ENCODE measurements at regions not wholly inside any gene's neighbourhood (a gene's known extent, or its start where the extent isn't known, plus 50 kb on each side); places are given as distances from the start of the nearest gene placed in this dataset.

- peaks cover 6% of the 10 kb centered on the region for H3K9me3 Mint-ChIP-seq (ENCODE audit: unreplicated experiment)
- intact Hi-C loops (cut with micrococcal nuclease; ENCODE audit: unreplicated experiment): no loop called here
- no TSS peak for BruUV-seq (replicated peaks)
- no peaks in the 10 kb centered on the region; the same call in 1 of the 2 replicates for H3K27me3 ChIP-seq (replicated peaks; ENCODE audit: control insufficient read depth, insufficient read depth, low read length)
- no peaks in the 10 kb centered on the region for H3K36me3 ChIP-seq (ENCODE audit: control insufficient read depth, insufficient read depth, low read length)
- no peaks in the 10 kb centered on the region for H3K36me3 Mint-ChIP-seq (ENCODE audit: insufficient read depth, unreplicated experiment)
- H3K9me3 ChIP-seq: no peaks in the 10 kb centered on the region
- DNase-seq: no peak
- H3K27me3 Mint-ChIP-seq (ENCODE audit: insufficient read depth, unreplicated experiment): peaks cover 4% of the 10 kb centered on the region
- TF ChIP-seq CTCF (IDR thresholded peaks at IDR 0.05; ENCODE audit: insufficient read depth in 1 of 2, low read depth in 1 of 2, low read length in 1 of 2, severe bottlenecking in 1 of 2, unreplicated experiment in 1 of 2): no peak
- ChIA-PET CTCF (no interaction called here), POLR2A (no interaction called here)
- H3K27ac Mint-ChIP-seq (ENCODE audit: unreplicated experiment): no peak overlapping the region
- no peak overlapping the region for H3K4me3 ChIP-seq (ENCODE audit: low read depth, low read length)
- H3K4me1 Mint-ChIP-seq (ENCODE audit: low read depth, unreplicated experiment): no peaks in the 10 kb centered on the region
- H3K4me3 Mint-ChIP-seq (ENCODE audit: unreplicated experiment): no peak overlapping the region
- H3K4me1 ChIP-seq: no peaks in the 10 kb centered on the region
Measured at GRCh38 chr20:55158446-55158845, 683.1 kb downstream of the DOK5 start.

DNA sequence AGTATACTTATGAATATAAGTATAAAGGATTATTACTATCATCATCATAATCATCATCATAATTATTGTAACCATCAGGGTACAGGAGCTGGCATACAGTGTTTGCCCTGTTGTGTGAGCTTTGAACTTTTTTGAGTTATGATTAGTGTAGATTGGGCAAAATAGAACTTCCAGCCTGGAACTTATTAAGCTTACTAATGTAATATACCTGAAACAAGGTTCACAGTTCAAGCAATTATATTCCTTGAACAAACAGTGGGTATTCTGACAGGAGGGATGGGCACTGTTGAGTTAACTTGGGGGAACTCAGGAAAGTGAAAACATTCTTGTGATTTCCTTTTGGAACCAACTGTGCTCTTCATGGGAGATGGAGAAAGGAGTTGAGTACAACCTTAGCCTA, 680.0 kb downstream of the DOK5 start:
- BruUV-seq (replicated peaks): no TSS peak
- no peak for DNase-seq
- no peak overlapping the region for H3K4me3 Mint-ChIP-seq (ENCODE audit: unreplicated experiment)
- H3K36me3 ChIP-seq (ENCODE audit: control insufficient read depth, insufficient read depth, low read length): no peaks in the 10 kb centered on the region
- no peak overlapping the region for H3K4me3 ChIP-seq (ENCODE audit: low read depth, low read length)
- peaks cover 4% of the 10 kb centered on the region for H3K27me3 Mint-ChIP-seq (ENCODE audit: insufficient read depth, unreplicated experiment)
- peaks cover 6% of the 10 kb centered on the region for H3K9me3 Mint-ChIP-seq (ENCODE audit: unreplicated experiment)
- H3K4me1 Mint-ChIP-seq (ENCODE audit: low read depth, unreplicated experiment): no peaks in the 10 kb centered on the region
- ChIA-PET CTCF (no interaction called here), POLR2A (no interaction called here)
- no peak overlapping the region for H3K27ac Mint-ChIP-seq (ENCODE audit: unreplicated experiment)
- no peaks in the 10 kb centered on the region for H3K9me3 ChIP-seq
- H3K36me3 Mint-ChIP-seq (ENCODE audit: insufficient read depth, unreplicated experiment): no peaks in the 10 kb centered on the region
- intact Hi-C loops (cut with micrococcal nuclease; ENCODE audit: unreplicated experiment): no loop called here
- no peaks in the 10 kb centered on the region; the same call in 1 of the 2 replicates for H3K27me3 ChIP-seq (replicated peaks; ENCODE audit: control insufficient read depth, insufficient read depth, low read length)
- no peak for TF ChIP-seq CTCF (IDR thresholded peaks at IDR 0.05; ENCODE audit: insufficient read depth in 1 of 2, low read depth in 1 of 2, low read length in 1 of 2, severe bottlenecking in 1 of 2, unreplicated experiment in 1 of 2)
- H3K4me1 ChIP-seq: no peaks in the 10 kb centered on the region

- Mint-ChIP-seq H3K36me3 (ENCODE audit: insufficient read depth, unreplicated experiment) (no peaks in the 10 kb centered on the region), H3K27ac (ENCODE audit: unreplicated experiment) (no peak overlapping the region), H3K27me3 (ENCODE audit: insufficient read depth, unreplicated experiment) (peaks cover 3% of the 10 kb centered on the region), H3K4me1 (ENCODE audit: low read depth, unreplicated experiment) (no peaks in the 10 kb centered on the region), H3K4me3 (ENCODE audit: unreplicated experiment) (no peak overlapping the region), H3K9me3 (ENCODE audit: unreplicated experiment) (peaks cover 6% of the 10 kb centered on the region)
- DNase-seq: no peak
- BruUV-seq (replicated peaks): no TSS peak
- ChIA-PET POLR2A (no interaction called here), CTCF (no interaction called here)
- no peaks in the 10 kb centered on the region for H3K4me1 ChIP-seq
- TF ChIP-seq CTCF (IDR thresholded peaks at IDR 0.05; ENCODE audit: insufficient read depth in 1 of 2, low read depth in 1 of 2, low read length in 1 of 2, severe bottlenecking in 1 of 2, unreplicated experiment in 1 of 2): no peak
- no peaks in the 10 kb centered on the region for H3K36me3 ChIP-seq (ENCODE audit: control insufficient read depth, insufficient read depth, low read length)
- no peaks in the 10 kb centered on the region for H3K27me3 ChIP-seq (replicated peaks; ENCODE audit: control insufficient read depth, insufficient read depth, low read length)
- intact Hi-C loops (cut with micrococcal nuclease; ENCODE audit: unreplicated experiment): no loop called here
- no peaks in the 10 kb centered on the region for H3K9me3 ChIP-seq
- no peak overlapping the region for H3K4me3 ChIP-seq (ENCODE audit: low read depth, low read length)
Measured at GRCh38 chr20:55153001-55153645, 677.7 kb downstream of the DOK5 start.

Data from Caco-2 (cell line).